Rectal smooth muscle tissue (tissue), 1 donor: ENCODE measurements at regions not wholly inside any gene's neighbourhood (a gene's known extent, or its start where the extent isn't known, plus 50 kb on each side); places are given as distances from the start of the nearest gene placed in this dataset.

ENCODE experiments used
- H3K27ac ChIP-seq: one replicate; pipeline ENCODE4 v1.7.0; 2013; ENCODE audit warnings: low read depth, low read length, inconsistent platforms
- H3K27me3 ChIP-seq: one replicate; pipeline ENCODE4 v1.7.0; 2013; ENCODE audit warnings: low read length; ENCODE audit not compliant: control insufficient read depth, insufficient read depth
- H3K36me3 ChIP-seq: one replicate; pipeline ENCODE4 v1.7.0; 2013; ENCODE audit warnings: low read length; ENCODE audit not compliant: control insufficient read depth, insufficient read depth
- H3K4me1 ChIP-seq: one replicate; pipeline ENCODE4 v1.7.0; 2013; ENCODE audit warnings: low read length; ENCODE audit not compliant: control insufficient read depth, insufficient read depth
- H3K4me3 ChIP-seq: one replicate; pipeline ENCODE4 v1.7.0; 2013; ENCODE audit warnings: low read length
- H3K9ac ChIP-seq: one replicate; pipeline ENCODE4 v1.7.0; 2013; ENCODE audit warnings: low read length

DNA sequence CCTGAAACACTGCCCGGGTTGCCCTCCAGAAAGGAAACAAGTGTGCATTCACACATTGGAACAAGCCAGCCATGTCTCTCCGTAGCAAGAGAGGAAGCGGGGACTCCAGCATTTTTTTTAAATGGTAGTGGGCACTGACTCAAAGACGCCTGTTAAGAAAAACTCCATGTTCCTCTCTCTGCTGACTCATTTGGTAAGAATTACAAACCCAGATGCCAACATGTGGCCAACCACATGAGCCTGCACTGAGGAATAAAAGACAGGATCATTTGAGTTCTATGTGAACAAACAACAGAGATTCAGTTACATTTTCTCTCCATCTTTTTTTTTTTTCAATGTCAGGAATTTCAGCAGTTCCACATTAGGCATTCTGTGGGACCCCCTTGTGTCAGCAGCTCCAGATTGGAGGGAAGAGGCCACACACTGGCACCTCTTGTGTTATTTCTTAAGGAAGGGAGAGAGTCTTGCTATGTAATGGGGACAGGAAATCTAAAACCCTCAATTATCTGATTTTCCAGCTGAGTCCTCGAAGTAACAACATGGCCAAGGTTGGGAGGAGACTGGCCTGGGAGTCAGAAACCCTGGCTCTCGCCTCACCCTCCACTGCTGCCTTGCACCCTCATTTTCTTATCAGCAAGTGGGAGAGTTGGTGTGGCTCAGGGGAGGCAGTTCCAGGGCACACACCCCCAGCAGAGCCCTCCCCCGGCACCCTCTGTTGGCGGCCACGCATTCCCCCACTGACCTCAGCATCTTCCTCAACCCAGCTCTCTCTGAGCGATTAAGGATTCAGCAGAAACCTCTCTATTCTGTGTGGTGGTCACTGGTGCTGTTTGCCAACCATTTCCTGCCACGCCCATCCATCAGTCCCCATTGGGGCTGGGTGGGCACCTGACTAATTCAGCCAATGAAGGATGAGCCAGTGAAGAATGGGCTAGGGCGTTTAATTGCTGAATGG lies 173.0 kb downstream of the FOXL1 start:
- Histone ChIP-seq H3K27ac (no peak overlapping the region), H3K9ac (no peak overlapping the region), H3K27me3 (no peaks in the 10 kb centered on the region), H3K4me1 (no peaks in the 10 kb centered on the region), H3K4me3 (no peak overlapping the region), H3K36me3 (no peaks in the 10 kb centered on the region)

DNA sequence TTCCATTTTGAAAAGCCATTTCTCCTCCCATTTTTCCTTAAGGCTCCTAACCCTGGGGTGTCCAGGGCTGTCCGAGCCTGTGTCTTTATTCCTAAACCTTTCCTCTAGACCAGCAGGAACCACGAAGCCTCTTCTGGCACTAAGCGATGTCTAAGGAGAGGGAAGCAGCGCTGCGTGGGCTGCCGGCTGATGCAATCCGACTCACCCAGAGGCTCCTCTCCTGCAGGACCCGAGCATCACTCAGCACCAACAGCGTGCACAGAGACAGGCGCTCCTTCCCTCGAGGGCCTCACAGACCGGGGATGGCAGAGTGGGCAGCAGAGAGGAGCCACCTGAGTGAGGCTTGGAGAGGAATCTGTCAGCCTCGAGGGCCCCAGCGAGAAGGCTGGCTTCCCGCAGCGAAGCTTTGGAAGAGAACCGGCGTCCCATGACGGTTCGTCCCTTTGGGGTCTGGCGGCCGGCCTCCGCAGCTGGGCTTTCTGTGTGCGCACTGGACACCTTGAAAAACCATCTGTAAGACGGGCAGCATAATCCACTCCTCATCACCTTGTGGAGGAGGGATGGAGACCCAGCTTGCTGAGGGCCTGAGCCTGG lies 174.3 kb downstream of the FOXL1 start:
- H3K27me3 ChIP-seq, result no peaks in the 10 kb centered on the region
- no peak overlapping the region for H3K4me3 ChIP-seq
- no peaks in the 10 kb centered on the region for H3K4me1 ChIP-seq
- no peaks in the 10 kb centered on the region for H3K36me3 ChIP-seq
- no peak overlapping the region for H3K27ac ChIP-seq
- no peak overlapping the region for H3K9ac ChIP-seq

DNA sequence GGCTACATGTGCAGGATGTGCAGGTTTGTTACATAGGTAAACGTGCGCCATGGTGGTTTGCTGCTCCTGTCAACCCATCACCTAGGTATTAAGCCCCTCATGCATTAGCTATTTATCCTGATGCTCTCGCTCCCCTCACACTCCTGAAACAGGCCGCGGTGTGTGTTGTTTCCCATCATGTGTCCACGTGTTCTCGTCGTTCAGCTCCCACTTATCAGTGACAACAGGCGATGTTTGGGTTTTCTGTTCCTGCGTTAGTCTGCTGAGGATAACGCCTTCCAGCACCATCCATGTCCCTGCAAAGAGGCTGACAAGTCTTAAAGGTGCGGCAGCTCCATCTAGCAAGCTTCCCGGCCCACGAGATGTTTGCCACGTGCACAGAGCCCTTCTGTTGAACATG lies 175.1 kb downstream of the FOXL1 start:
- Histone ChIP-seq H3K9ac (no peak overlapping the region), H3K27me3 (no peaks in the 10 kb centered on the region), H3K36me3 (no peaks in the 10 kb centered on the region), H3K27ac (no peak overlapping the region), H3K4me3 (no peak overlapping the region), H3K4me1 (no peaks in the 10 kb centered on the region)

DNA sequence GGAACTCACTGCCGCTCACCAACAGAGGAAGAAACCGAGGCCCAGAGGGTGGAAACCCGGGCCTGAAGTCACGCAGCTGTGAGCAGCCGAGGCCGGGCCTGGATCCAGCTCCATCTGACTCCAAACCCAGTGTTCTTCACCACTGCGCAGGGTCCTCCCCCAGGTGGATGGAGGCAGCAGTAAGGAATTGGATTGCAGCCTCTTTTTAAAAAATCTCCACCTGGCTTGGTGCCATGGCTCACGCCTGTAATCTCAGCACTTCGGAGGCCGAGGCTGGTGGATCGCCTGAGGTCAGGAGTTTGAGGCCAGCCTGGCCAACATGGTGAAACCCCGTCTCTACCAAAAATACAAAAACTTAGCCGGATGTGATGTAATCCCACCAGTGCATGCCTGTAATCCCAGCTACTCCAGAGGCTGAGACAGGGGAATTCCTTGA lies 177.2 kb downstream of the FOXL1 start:
- no peak overlapping the region for H3K9ac ChIP-seq
- no peaks in the 10 kb centered on the region for H3K27me3 ChIP-seq
- no peaks in the 10 kb centered on the region for H3K36me3 ChIP-seq
- H3K4me3 ChIP-seq, result no peak overlapping the region
- no peaks in the 10 kb centered on the region for H3K4me1 ChIP-seq
- H3K27ac ChIP-seq, result no peak overlapping the region

DNA sequence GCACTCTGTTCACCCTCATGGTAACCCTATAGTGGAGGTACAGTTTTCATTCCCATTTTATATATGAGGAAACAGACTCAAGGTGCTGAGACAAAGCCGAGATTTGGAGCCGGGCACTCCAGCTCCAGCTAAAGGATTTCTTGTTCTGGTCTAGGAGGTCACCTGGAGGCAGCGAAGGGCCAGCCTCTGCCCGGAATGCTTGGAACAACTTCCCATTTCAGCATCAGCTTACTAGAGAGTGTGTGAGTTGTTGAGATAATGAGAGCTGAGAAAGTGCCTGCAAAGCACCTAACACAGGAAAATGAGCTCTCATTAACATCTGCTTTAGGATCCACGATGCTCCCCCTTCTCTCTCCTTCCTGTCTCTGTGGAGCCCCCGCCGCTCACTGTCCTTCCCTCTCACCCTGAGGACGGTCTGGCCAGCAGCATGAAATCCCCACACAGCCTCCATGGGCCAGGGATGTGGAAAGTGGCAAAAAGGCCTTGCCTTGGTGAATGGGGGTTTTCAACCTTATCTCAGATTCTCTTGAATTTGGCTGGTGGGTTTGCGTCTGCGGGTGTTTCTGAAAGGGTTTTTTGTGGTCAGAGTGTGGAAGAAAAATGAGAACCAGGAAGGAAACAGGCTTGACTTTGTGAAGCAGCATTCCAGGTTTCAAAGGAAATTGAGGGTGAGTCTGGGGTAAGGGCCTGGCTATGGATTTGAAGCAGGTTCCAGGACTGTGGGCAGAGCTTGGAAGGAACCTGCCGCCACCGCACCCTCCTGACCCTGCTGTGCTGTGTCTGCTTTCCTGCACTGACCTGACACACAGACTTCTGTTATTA lies 178.7 kb downstream of the FOXL1 start:
- peaks cover 6% of the 10 kb centered on the region for H3K27me3 ChIP-seq
- H3K4me1 ChIP-seq, result no peaks in the 10 kb centered on the region
- no peak overlapping the region for H3K9ac ChIP-seq
- no peak overlapping the region for H3K27ac ChIP-seq
- H3K36me3 ChIP-seq, result no peaks in the 10 kb centered on the region
- no peak overlapping the region for H3K4me3 ChIP-seq

DNA sequence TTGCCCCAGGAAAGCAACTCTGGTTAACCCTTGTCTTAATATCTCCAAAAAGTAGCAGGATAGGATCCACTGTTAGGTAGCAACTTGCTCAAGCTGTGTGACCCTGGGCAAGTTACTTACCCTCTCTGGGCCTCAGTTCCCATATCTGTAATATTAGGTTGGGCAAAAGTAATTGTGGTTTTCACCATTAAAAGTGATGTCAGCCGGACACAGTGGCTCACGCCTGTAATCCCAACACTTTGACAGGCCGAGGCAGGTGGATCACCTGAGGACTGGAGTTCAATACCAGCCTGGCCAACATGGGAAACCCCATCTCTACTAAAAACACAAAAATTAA lies 179.3 kb downstream of the FOXL1 start:
- Histone ChIP-seq H3K27me3 (peaks cover 9% of the 10 kb centered on the region), H3K9ac (no peak overlapping the region), H3K36me3 (no peaks in the 10 kb centered on the region)

DNA sequence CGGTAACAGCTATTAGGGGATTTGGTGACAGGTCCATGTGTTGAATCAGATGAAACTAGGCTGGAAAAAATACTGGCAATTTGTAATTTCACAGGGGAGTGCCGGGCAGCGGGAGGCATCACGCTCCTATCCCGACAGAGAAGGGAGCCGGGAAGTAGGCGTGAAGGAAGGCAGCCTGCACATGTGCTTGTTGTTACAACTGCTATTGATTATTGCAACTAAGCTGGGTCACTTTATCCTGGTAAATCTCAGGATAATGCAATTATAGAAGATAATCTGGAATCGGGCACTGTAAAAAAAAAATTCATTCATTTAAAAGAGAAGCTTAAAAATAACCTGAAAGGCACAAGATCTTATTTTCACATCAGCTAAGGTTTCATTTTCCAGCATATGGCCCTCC lies 180.6 kb downstream of the FOXL1 start:
- Histone ChIP-seq H3K9ac (no peak overlapping the region), H3K27me3 (peaks cover 9% of the 10 kb centered on the region), H3K27ac (no peak overlapping the region), H3K4me3 (no peak overlapping the region), H3K4me1 (no peaks in the 10 kb centered on the region), H3K36me3 (no peaks in the 10 kb centered on the region)

More for the DNA sequence above, 179.3 kb downstream of the FOXL1 start:
- H3K4me1 ChIP-seq, result no peaks in the 10 kb centered on the region
- no peak overlapping the region for H3K4me3 ChIP-seq
- H3K27ac ChIP-seq, result no peak overlapping the region

DNA sequence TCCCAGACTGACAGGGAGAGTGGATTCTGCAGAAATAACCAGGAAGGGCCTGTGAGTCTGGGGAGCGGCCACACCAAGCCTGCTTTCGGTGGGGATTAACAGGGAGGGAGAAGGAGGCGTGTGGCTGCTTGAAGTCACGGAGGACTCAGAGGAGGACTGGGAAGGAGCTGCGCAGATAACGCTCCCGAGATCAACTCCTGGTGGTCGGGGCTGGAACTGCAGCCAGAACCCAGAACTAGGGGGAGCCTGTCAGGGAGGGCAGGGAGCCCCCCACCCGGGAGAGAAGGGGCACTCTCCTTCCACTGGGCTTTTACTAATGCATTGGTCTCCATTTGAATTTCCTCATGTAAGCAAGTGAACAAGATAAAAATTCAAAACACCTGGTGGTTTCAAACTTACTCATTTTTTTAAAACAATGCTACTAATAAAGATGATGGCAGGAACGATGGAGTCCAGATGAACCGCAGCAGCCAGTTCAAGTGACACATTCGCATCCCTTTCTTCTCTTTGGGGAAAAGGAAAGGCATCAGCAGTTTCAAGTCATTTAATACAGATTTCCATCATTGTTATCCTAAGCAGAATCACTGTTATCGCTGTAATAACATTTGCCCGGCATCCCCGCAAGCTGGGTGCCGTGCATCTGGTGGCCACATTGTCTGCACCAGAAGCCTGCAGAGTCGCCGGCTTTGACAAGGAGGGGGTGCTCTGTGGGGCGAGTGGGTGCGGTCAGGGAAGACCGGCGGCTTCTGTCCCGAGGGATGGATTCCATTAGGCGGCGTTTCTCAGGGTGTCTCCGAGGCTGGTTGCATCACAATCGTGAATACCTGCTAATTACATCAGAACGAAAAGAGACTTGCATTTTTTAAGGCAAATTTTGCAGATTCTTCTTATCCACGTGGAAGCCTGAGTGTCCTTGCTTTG lies 183.0 kb downstream of the FOXL1 start:
- no peak overlapping the region for H3K27ac ChIP-seq
- peaks cover 11% of the 10 kb centered on the region for H3K27me3 ChIP-seq
- H3K36me3 ChIP-seq, result no peaks in the 10 kb centered on the region
- H3K4me3 ChIP-seq, result no peak overlapping the region
- no peaks in the 10 kb centered on the region for H3K4me1 ChIP-seq
- H3K9ac ChIP-seq, result no peak overlapping the region

DNA sequence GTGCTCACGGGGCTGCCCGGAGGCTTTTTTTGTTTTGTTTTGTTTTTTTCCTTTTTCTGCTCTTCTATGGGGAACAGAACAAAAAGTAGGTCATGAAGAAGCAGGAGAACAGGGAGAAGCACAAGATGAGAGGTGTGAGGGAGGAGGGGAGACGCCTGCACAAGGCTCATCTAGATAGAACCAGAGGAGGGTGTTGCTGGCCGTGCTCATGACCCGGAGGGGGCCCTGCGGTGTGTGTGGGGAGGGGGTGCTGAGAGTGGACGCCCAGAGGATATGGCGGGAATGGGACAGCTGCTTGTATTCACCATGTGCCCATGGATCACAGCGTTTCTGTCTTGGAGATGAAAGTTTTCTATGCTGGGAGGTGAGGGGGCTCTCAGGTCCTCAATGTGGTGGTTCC lies 183.7 kb downstream of the FOXL1 start:
- peaks cover 11% of the 10 kb centered on the region for H3K27me3 ChIP-seq
- no peak overlapping the region for H3K27ac ChIP-seq
- H3K36me3 ChIP-seq, result no peaks in the 10 kb centered on the region
- no peaks in the 10 kb centered on the region for H3K4me1 ChIP-seq
- no peak overlapping the region for H3K4me3 ChIP-seq
- no peak overlapping the region for H3K9ac ChIP-seq

DNA sequence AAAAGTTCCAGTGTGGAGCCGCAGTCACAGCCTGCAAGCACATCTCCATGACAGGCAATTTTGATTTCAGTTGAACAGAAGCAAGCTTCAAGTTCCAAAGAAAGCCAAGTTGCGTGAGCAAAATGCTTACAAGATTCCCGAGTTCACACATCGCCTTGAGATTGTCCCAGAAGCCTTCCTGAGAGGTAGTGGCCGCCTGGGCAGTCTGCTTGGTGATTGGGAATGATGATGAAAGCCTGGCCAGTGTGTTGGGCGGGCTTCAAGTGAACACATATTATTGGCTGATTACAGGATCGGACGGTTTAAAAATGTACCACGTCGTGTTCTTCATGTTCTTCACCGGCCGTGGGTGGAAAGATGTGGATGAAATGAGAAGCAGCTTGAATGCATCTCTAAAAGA lies 185.5 kb downstream of the FOXL1 start:
- Histone ChIP-seq H3K27ac (no peak overlapping the region), H3K27me3 (peaks cover 11% of the 10 kb centered on the region), H3K36me3 (no peaks in the 10 kb centered on the region), H3K4me1 (no peaks in the 10 kb centered on the region), H3K4me3 (no peak overlapping the region), H3K9ac (no peak overlapping the region)

DNA sequence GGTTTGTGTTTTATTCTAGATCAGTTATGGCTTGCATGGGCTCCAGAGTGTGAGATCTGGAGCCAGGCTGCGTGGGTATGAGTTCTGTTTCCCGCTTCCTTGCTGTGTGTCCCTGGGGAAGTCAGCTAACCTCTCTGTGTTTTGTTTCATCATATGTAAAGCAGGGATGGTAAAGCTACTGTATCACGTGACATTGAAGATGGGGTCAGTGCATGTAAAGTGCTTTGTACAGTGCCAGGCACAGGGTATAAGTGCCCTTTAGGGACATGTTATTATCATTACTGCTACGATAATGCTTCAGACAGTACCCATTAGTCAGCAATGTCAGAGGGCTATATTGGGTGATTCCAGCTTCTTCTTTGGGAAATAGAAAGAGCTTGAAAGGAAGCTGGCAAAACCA lies 186.2 kb downstream of the FOXL1 start:
- Histone ChIP-seq H3K4me3 (no peak overlapping the region), H3K4me1 (no peaks in the 10 kb centered on the region), H3K9ac (no peak overlapping the region), H3K36me3 (no peaks in the 10 kb centered on the region), H3K27ac (no peak overlapping the region), H3K27me3 (peaks cover 11% of the 10 kb centered on the region)
